Mucosa of stomach (tissue), 1 donor: ENCODE measurements at regions not wholly inside any gene's neighbourhood (a gene's known extent, or its start where the extent isn't known, plus 50 kb on each side); places are given as distances from the start of the nearest gene placed in this dataset.
"Not testable (repeated sequence)": the region's sequence is repeated elsewhere in the genome, so short reads cannot be mapped to it uniquely, and the experiment has no call there.

ENCODE experiments used
- H3K27me3 ChIP-seq: one replicate; pipeline ENCODE4 v1.7.0; 2013; ENCODE audit warnings: mild to moderate bottlenecking, low read length; ENCODE audit not compliant: control insufficient read depth, insufficient read depth
- H3K36me3 ChIP-seq: one replicate; pipeline ENCODE4 v1.7.0; 2013; ENCODE audit warnings: low read length; ENCODE audit not compliant: control insufficient read depth, insufficient read depth
- H3K4me1 ChIP-seq: one replicate; pipeline ENCODE4 v1.7.0; 2013; ENCODE audit warnings: mild to moderate bottlenecking, low read length; ENCODE audit not compliant: control insufficient read depth, insufficient read depth
- H3K4me3 ChIP-seq: one replicate; pipeline ENCODE4 v1.7.0; 2013; ENCODE audit warnings: low read length
- H3K9ac ChIP-seq: one replicate; pipeline ENCODE4 v1.7.0; 2013; ENCODE audit warnings: mild to moderate bottlenecking, low read length, moderate library complexity
- H3K9me3 ChIP-seq: one replicate; pipeline ENCODE4 v1.7.0; 2013; ENCODE audit warnings: mild to moderate bottlenecking, low read length, moderate library complexity; ENCODE audit not compliant: control insufficient read depth
- donor health status: Pancreatic carcinoma.

DNA sequence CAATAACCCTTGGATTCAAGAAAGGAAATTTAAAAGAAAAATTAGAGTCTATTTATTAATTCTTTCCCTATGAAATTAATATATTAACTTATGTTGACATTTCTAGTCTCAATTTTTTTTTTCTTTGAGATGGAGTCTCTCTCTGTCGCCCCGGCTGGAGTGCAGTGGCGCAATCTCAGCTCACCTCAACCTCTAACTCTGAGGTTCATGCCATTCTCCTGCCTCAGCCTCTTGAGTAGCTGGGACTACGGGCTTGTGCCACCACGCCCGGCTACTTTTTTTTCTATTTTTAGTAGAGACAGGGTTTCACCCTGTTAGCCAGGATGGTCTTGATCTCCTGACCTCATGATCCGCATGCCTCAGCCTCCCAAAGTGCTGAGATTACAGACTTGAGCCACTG is 411.7 kb upstream of the GRAMD2B start:
- not testable (repeated sequence) for H3K4me3 ChIP-seq, H3K9ac ChIP-seq, H3K27me3 ChIP-seq, H3K36me3 ChIP-seq, H3K9me3 ChIP-seq, H3K4me1 ChIP-seq

GRCh38 chr5:126014676-126015075 is 408.5 kb upstream of the GRAMD2B start:
- no peak overlapping the region for H3K4me3 ChIP-seq

DNA sequence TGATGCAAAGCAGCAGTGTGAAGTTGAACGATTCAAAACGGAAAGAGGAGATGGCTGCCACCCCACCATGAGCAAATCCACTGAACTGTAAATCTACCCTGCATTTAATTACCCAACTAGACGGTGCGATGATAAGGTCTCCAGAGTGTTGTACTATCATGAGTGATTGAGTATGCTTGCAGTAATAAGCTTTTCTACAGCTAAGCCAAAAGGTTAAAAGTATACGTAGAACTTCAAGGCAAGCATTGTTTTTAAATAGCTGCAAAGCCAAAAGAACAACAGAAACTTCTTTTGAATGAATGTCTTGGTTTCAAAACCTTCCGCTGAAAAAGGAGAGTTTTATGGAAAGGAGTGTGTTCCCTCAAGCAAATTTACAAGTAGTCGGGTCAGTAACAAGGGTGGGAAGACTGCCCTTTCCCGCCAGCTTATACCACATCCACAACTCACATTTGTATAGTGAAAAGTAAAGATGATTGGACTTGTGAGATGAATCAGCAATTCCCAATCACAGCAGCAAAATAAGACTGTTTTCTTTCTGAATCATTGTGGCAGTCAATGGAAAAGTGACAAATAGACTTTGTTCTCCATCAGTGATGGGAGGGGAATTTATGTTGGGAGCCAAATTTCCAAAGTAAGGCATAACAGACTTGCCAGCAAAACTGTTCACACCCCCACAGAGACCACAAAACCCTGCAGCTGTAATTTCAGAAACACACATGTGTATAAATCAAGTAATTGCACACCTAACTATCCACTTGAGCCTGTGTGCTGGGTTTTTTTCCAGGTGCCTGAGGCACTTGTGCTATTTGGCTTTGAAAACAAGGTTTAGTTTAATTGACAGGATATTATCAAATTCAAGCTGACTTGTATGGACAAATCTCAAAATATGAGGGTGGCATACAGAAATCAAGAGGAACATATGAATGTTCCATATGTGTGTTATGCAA is 407.7 kb upstream of the GRAMD2B start:
- Histone ChIP-seq H3K4me1 (peaks cover 7% of the 10 kb centered on the region), H3K9ac (no peak overlapping the region), H3K9me3 (no peaks in the 10 kb centered on the region), H3K36me3 (no peaks in the 10 kb centered on the region), H3K27me3 (no peaks in the 10 kb centered on the region), H3K4me3 (no peak overlapping the region)

More at GRCh38 chr5:126014676-126015075, 408.5 kb upstream of the GRAMD2B start:
- H3K9ac ChIP-seq: no peak overlapping the region
- H3K4me1 ChIP-seq: peaks cover 7% of the 10 kb centered on the region
- H3K27me3 ChIP-seq: no peaks in the 10 kb centered on the region
- no peaks in the 10 kb centered on the region for H3K36me3 ChIP-seq
- H3K9me3 ChIP-seq: no peaks in the 10 kb centered on the region

DNA sequence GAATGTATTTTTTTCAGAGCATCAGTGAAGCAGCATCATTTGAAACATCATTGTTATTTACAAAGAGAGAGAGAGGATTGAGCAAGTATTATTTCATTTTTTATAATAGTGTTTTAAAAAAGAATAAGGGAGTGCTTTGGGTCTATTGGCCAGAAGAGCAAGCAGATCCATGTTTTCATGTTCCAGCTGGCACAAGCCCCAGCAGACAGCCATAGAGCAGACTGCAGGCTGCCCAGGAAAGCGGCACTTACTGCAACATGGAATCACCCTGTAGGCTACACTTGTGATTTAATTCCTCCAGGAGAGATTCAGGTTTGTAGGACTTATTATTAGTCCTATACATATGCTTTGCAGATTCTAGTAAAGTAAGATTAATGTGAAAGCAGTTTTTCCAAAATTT is 407.0 kb upstream of the GRAMD2B start:
- Histone ChIP-seq H3K36me3 (no peaks in the 10 kb centered on the region), H3K9me3 (no peaks in the 10 kb centered on the region), H3K27me3 (no peaks in the 10 kb centered on the region), H3K9ac (no peak overlapping the region), H3K4me1 (peaks cover 7% of the 10 kb centered on the region), H3K4me3 (no peak overlapping the region)

DNA sequence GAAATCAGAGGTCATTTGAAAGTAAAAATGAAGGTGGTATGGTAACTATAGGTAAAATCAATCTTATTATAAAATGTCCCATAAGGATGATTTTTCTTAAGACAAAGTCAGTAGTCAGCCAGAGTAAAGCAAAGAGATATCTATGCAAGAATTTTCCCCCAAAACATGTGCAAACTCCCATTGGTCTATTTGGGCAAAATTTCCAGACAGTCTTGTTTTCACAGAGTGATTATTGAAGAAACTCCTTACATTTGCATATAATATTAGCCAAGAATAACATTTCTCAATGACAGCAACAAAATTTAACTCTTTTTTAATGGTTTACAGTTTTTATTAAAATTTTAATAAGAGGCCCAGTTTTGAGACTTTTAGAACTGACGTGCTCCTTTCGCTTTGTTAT is 406.1 kb upstream of the GRAMD2B start:
- no peaks in the 10 kb centered on the region for H3K9me3 ChIP-seq
- no peak overlapping the region for H3K4me3 ChIP-seq
- H3K36me3 ChIP-seq: no peaks in the 10 kb centered on the region

DNA sequence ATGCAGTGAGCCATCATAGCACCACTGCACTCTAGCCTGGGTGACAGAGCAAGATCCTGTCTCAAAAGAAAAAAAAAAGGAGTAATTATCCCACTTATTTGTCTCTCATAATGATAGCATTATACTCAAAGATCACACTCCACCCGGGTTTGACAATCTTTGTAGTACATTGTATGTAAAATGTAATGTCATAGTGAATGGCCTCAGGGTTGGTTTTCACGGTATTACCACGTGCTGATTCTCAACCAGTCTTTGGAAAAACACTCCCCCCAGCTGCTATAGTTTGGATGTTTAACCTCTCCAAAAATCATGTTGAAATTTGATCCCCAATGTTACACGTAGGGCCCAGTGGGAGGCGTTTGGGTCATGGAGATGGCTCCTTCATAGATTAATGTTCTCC is 402.4 kb upstream of the GRAMD2B start:
- Histone ChIP-seq H3K36me3 (no peaks in the 10 kb centered on the region), H3K4me1 (peaks cover under 1% of the 10 kb centered on the region), H3K9me3 (no peaks in the 10 kb centered on the region), H3K27me3 (no peaks in the 10 kb centered on the region), H3K9ac (no peak overlapping the region), H3K4me3 (no peak overlapping the region)

More for the DNA sequence above, 406.1 kb upstream of the GRAMD2B start:
- Histone ChIP-seq H3K27me3 (no peaks in the 10 kb centered on the region), H3K9ac (no peak overlapping the region), H3K4me1 (peaks cover 7% of the 10 kb centered on the region)

- H3K36me3 ChIP-seq: no peaks in the 10 kb centered on the region
- no peak overlapping the region for H3K4me3 ChIP-seq
- H3K4me1 ChIP-seq: no peaks in the 10 kb centered on the region
- no peaks in the 10 kb centered on the region for H3K27me3 ChIP-seq
- H3K9ac ChIP-seq: no peak overlapping the region
- no peaks in the 10 kb centered on the region for H3K9me3 ChIP-seq
These were observed 399.2 kb upstream of the GRAMD2B start for GRCh38 chr5:126023994-126024441.

GRCh38 chr5:126027149-126027548 is 396.1 kb upstream of the GRAMD2B start:
- Histone ChIP-seq H3K36me3 (no peaks in the 10 kb centered on the region), H3K27me3 (no peaks in the 10 kb centered on the region), H3K4me3 (no peak overlapping the region), H3K4me1 (no peaks in the 10 kb centered on the region), H3K9ac (no peak overlapping the region), H3K9me3 (no peaks in the 10 kb centered on the region)

- Histone ChIP-seq H3K27me3 (no peaks in the 10 kb centered on the region), H3K9ac (no peak overlapping the region)
These were observed 395.6 kb upstream of the GRAMD2B start for GRCh38 chr5:126027652-126028051.

DNA sequence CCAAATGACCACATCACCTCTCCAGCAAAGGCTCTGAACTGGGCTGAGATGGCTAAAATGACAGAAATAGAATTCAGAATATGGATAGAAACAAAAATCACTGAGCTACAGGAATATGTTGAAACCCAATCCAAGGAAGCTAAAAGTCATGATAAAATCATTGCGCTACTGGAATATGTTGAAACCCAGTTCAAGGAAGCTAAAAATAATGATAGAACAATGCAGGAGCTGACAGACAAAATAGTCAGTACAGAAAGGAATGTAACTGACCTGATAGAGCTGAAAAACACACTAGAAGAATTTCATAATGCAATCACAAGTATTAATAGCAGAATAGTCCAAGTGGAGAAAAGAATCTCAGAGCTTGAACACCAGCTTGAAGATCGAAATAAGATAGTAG is 394.9 kb upstream of the GRAMD2B start:
- Histone ChIP-seq H3K27me3 (no peaks in the 10 kb centered on the region), H3K36me3 (no peaks in the 10 kb centered on the region), H3K9me3 (no peaks in the 10 kb centered on the region), H3K4me1 (no peaks in the 10 kb centered on the region), H3K9ac (no peak overlapping the region), H3K4me3 (no peak overlapping the region)

More at GRCh38 chr5:126027652-126028051, 395.6 kb upstream of the GRAMD2B start:
- H3K4me3 ChIP-seq: no peak overlapping the region
- no peaks in the 10 kb centered on the region for H3K36me3 ChIP-seq
- no peaks in the 10 kb centered on the region for H3K9me3 ChIP-seq
- H3K4me1 ChIP-seq: no peaks in the 10 kb centered on the region

DNA sequence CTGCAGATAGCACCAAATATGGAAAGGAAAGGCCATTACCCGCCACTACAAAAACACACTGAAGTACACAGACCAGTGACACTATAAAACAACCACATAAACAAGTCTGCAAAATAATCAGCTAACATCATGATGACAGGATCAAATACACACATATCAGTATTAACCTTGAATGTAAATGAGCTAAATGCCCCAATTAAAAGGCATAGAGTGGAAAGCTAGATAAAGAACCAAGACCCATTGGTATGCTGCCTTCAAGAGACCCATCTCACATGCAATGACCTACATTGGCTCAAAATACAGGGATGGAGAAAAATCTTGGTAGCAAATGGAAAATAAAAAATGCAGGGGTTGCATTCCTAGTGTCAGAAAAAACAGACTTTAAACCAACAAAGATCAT is 393.9 kb upstream of the GRAMD2B start:
- not testable (repeated sequence) for H3K4me3 ChIP-seq, H3K9me3 ChIP-seq

GRCh38 chr5:126030698-126031097 is 392.5 kb upstream of the GRAMD2B start:
- no peaks in the 10 kb centered on the region for H3K9me3 ChIP-seq

More for the DNA sequence above, 393.9 kb upstream of the GRAMD2B start:
- H3K27me3 ChIP-seq, H3K36me3 ChIP-seq, H3K9ac ChIP-seq, H3K4me1 ChIP-seq: not testable (repeated sequence)

More at GRCh38 chr5:126030698-126031097, 392.5 kb upstream of the GRAMD2B start:
- Histone ChIP-seq H3K4me1 (no peaks in the 10 kb centered on the region), H3K4me3 (no peak overlapping the region), H3K36me3 (no peaks in the 10 kb centered on the region), H3K9ac (no peak overlapping the region), H3K27me3 (no peaks in the 10 kb centered on the region)
